ENCODE measurements at regions not wholly inside any gene's neighbourhood (a gene's known extent, or its start where the extent isn't known, plus 50 kb on each side); places are given as distances from the start of the nearest gene placed in this dataset.
"Not testable (repeated sequence)": the region's sequence is repeated elsewhere in the genome, so short reads cannot be mapped to it uniquely, and the experiment has no call there.

GRCh38 chrX:42432552-42432951, 345.4 kb downstream of the PPP1R2C start:
- no peak for DNase-seq

DNA sequence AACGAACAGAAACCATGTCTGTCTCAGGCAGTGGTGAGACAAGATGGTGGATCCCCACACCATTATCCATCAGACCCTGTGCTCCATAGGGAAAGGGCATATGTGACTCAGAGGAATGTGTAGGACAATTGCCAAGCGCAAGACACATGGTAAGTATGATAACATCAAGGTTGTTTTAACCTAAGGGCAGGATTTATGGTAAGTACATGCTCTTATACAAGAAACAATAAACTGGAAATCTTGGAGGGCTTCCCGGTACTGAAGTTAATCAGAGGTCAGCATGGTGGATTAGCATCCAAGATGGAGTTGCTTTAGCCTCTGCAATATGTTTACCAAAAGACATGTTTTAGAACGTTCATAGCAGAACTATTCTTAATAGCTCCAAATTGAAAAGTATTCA, 355.0 kb downstream of the PPP1R2C start:
- DNase-seq: no peak

- no peak for DNase-seq
Observed at GRCh38 chrX:42420426-42420825, 357.5 kb downstream of the PPP1R2C start.

GRCh38 chrX:42415636-42416035, 362.3 kb downstream of the PPP1R2C start:
- DNase-seq: no peak

- no peak for DNase-seq
Observed at GRCh38 chrX:42414057-42414456, 363.9 kb downstream of the PPP1R2C start.

DNA sequence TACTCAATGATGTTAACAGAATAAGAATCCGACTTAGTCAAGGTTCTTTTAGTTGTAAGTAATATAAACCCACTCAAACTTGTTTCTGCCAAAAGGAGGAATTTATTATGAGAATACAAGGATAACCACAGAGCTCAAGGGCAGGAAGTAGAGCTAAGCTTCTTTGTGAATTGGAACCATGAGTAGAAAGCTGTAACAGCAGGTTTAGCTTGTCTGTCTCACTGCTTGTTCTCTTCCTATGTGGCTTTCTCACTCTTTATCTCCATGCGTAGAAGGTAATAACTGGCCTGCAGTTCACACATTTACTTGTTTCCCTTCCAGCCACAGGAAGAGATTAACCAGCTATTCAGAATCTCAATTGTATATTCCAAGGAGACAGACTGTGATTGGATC, 378.3 kb downstream of the PPP1R2C start:
- DNase-seq: no peak

GRCh38 chrX:42398967-42399631, 378.9 kb downstream of the PPP1R2C start:
- DNase-seq: no peak

DNA sequence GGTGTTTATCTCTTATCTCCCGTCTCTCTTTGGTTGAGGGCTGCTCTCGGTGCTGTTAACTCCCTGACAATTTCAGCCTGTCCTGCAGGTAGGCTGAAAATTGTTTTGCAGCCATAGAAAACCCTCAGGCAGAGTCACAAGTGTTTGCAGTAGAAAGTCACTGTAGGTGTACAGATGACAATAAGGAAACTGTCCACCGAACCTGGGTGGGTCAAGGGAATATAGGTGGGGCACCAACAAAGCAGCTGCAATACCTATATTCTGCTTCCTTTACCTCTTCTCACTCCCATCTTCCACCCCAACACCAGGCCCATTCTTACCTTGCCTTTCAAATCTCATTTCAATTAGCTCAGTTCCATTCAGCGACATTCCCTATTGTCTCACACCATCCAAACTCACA, 381.8 kb downstream of the PPP1R2C start:
- no peak for DNase-seq

DNA sequence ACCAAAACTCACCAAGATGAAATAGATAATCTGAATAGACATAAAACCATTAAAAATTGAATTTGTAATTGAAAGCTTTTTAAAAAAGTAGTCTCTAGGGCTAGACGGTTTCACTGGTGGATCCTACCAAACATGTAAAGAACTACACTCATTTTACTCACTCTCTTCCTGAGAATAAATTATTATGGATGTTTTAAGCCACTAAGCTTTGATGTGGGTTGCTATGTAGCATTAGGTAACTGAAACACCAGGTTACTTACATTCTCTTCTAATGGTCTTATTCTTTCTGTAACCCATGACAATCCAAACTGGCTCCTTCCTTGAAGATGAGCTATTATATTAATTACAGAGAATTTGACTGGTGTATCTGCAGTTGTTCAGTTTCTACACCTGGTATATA, 385.1 kb downstream of the PPP1R2C start:
- no peak for DNase-seq

GRCh38 chrX:42386681-42387080, 391.3 kb downstream of the PPP1R2C start:
- no peak for DNase-seq

DNA sequence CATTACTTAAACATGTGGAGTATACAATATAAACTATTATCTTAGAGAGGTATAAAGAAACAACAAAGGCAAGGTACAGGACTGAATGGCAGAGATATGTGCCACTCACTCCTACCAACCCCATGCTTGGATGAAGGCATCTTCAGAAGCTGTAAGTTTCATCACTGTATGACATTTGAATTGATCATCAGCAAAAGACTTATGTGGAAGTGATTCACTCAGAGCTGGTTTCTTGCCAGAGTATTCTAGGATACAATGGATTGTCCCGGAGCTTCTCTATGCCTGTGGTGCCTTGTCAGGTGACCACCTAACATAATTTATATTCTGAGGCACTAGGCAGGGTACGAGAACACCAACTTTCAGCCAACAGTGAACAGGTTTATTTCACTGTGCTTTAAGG, 392.2 kb downstream of the PPP1R2C start:
- no peak for DNase-seq

GRCh38 chrX:42384956-42385355, 393.0 kb downstream of the PPP1R2C start:
- no peak for DNase-seq

- DNase-seq: no peak
Observed at GRCh38 chrX:42378857-42379256, 399.1 kb downstream of the PPP1R2C start.

- no peak for DNase-seq
Observed at GRCh38 chrX:42375086-42375485, 402.9 kb downstream of the PPP1R2C start.

- no peak for DNase-seq
Observed at GRCh38 chrX:42366181-42366580, 411.8 kb downstream of the PPP1R2C start.

GRCh38 chrX:42362219-42362618, 415.7 kb downstream of the PPP1R2C start:
- DNase-seq: no peak

DNA sequence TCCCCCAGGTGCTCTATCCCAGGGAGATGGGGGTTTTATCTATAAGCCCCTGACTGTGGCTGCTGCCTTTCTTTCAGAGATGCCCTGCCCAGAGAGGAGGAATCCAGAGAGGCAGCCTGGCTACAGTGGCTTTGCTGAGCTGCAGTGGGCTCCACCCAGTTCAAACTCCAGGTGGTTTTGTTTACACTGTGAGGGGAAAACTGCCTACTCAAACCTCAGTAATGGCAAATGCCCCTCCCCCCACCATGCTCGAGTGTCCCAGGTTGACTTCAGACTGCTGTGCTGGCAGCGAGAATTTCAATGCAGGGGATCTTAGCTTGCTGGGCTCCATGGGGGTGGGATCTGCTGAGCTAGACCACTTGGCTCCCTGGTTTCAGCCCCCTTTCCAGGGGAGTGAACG, 419.6 kb upstream of the CASK start:
- DNase-seq: not testable (repeated sequence)

Data from NCI-H345 (cell line).